ENCODE measurements at regions not wholly inside any gene's neighbourhood (a gene's known extent, or its start where the extent isn't known, plus 50 kb on each side); places are given as distances from the start of the nearest gene placed in this dataset.

DNA sequence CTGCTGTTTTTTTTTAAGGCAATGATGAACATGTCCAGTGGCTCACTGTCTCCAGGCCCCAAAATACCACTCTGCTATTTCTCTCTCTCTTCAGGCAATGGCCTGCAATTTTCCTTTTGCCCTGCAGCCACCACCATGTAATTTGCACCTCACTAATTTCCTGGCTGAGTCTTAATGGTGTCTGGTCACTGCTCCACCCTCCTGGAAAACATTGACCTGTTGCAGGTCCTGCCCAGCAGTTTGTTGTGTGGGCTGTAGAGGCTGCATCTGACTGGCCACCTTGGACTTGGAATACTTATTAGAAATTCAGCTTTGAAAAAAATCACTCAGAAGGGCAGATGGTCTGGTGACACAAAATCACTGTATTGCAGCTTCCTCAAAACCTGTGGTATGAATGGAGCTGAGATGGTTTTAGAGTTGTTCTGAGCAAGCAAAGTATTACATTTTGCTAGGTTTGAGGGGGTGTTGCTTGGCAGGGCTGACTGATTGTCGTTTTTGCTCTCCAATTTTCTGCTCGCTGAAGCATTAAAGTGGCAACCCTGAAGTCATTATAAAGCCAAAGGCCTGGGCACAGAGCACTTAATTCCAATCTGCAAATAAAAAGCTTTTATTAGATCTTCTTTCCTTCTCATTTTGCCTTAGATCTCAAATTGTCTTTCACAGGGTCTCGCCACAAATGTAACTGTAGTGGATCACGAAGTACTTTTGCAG lies 134.8 kb downstream of the TMEM174 start:
- H3K4me1 ChIP-seq = peaks cover 24% of the 10 kb centered on the region
- H3K27ac ChIP-seq = no peak overlapping the region
- intact Hi-C loops (cut with DNase I) = no loop called here
- H3K27me3 ChIP-seq = peaks cover 6% of the 10 kb centered on the region
- no peak overlapping the region for H3K4me3 ChIP-seq
- H3K36me3 ChIP-seq = no peaks in the 10 kb centered on the region
- no peak for DNase-seq (ENCODE audit: extremely low spot score in 2 of 2)
- H3K9me3 ChIP-seq = no peaks in the 10 kb centered on the region
- TF ChIP-seq, protein P1, sequence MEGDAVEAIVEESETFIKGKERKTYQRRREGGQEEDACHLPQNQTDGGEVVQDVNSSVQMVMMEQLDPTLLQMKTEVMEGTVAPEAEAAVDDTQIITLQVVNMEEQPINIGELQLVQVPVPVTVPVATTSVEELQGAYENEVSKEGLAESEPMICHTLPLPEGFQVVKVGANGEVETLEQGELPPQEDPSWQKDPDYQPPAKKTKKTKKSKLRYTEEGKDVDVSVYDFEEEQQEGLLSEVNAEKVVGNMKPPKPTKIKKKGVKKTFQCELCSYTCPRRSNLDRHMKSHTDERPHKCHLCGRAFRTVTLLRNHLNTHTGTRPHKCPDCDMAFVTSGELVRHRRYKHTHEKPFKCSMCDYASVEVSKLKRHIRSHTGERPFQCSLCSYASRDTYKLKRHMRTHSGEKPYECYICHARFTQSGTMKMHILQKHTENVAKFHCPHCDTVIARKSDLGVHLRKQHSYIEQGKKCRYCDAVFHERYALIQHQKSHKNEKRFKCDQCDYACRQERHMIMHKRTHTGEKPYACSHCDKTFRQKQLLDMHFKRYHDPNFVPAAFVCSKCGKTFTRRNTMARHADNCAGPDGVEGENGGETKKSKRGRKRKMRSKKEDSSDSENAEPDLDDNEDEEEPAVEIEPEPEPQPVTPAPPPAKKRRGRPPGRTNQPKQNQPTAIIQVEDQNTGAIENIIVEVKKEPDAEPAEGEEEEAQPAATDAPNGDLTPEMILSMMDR (IDR thresholded peaks at IDR 0.05) = no peak
- TF ChIP-seq POLR2A (IDR thresholded peaks at IDR 0.05) (no peak), POLR2AphosphoS5 (IDR thresholded peaks at IDR 0.05; ENCODE audit: insufficient read depth in 1 of 2, low read depth in 1 of 2) (no peak)

DNA sequence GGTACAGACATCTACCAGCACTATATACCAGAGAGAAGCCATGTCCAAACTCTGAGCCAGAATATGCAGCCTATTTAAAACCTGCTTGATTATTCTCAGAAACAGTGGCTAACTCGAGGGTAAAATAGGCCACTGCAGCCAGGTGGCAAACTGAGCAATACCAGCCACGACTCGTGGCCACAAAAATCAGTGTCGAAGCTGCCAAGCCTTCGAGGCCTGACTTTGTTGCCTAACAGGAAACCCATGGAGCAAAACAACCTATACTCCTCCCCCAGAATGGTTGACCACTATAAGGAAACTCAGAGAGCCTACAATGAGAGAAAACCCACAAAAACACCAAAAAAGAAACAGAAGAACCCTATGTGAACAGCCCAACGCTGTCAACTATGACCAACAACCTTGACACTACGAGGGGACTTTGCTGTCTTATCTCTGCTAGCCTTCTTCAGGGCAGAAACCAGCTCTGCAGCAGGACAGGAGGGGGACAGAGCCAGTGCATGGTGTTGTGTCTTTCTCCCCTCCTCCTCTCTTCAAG lies 133.8 kb downstream of the TMEM174 start:
- Histone ChIP-seq H3K27me3 (peaks cover 6% of the 10 kb centered on the region), H3K4me1 (peaks cover 18% of the 10 kb centered on the region), H3K27ac (no peak overlapping the region), H3K36me3 (no peaks in the 10 kb centered on the region), H3K9me3 (no peaks in the 10 kb centered on the region), H3K4me3 (no peak overlapping the region)
- intact Hi-C loops (cut with DNase I) = no loop called here
- TF ChIP-seq, protein P1 (IDR thresholded peaks at IDR 0.05) = no peak
- TF ChIP-seq POLR2A (IDR thresholded peaks at IDR 0.05) (no peak), POLR2AphosphoS5 (IDR thresholded peaks at IDR 0.05; ENCODE audit: insufficient read depth in 1 of 2, low read depth in 1 of 2) (no peak)
- no peak for DNase-seq (ENCODE audit: extremely low spot score in 2 of 2)

DNA sequence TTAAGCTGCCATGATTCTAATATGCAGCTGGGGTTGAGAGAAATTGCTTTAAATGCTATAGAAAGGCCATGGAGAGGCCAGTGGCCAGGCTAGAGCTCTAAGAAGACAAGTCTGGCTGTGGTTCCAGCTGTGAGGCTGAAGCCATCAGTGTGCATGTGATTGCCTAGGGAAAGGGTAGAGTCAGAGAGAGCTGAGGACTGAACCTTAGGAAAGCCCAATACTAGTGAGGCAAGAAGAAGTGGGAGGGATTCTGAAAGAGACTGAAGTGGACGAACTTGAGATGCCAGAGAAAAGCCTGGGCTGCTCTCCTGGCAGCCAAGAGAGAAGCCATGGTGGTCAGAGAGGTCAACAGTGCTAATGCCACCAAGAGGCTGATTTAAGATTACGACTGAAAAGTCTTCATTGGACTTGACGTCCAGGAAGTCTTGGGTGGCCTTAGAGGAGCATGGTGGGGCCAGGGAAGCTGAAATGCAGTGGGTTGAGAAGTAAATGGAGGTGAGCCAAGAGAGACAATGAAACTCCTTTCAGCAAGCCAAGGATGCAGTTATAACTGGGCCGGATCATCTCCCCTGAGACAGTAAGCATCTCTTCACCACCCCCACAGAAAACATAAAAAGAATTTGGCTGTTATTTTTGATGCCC lies 133.2 kb downstream of the TMEM174 start:
- Histone ChIP-seq H3K36me3 (no peaks in the 10 kb centered on the region), H3K9me3 (no peaks in the 10 kb centered on the region), H3K4me1 (peaks cover 12% of the 10 kb centered on the region), H3K27ac (no peak overlapping the region), H3K27me3 (peaks cover 6% of the 10 kb centered on the region), H3K4me3 (no peak overlapping the region)
- DNase-seq (ENCODE audit: extremely low spot score in 2 of 2) = no peak
- TF ChIP-seq POLR2A (IDR thresholded peaks at IDR 0.05) = no peak
- TF ChIP-seq, protein P1 (IDR thresholded peaks at IDR 0.05) = no peak
- TF ChIP-seq POLR2AphosphoS5 (IDR thresholded peaks at IDR 0.05; ENCODE audit: insufficient read depth in 1 of 2, low read depth in 1 of 2) = no peak
- intact Hi-C loops (cut with DNase I) = no loop called here

DNA sequence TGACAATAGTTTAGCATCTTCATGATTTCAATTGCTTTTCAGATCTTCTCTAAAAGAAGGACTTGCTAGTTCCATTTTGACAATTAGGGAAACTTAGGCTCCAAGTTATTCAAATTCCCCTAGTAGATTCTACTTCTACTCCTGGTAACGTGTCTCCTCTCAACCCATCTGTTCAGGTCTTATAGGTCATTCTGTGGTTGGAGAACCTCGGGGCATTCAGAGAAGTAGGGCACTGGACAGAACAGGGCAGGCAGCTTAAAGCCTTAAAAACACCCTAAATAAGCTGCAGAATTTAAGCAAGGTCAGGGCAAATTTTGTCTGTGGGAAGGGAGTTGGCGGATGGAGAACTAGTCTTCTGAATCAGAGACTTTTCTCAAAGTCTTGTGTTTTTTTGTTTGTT lies 132.4 kb downstream of the TMEM174 start:
- DNase-seq (ENCODE audit: extremely low spot score in 2 of 2) = no peak
- intact Hi-C loops (cut with DNase I) = no loop called here
- no peaks in the 10 kb centered on the region for H3K36me3 ChIP-seq
- peaks cover 9% of the 10 kb centered on the region for H3K4me1 ChIP-seq
- no peak overlapping the region for H3K4me3 ChIP-seq
- H3K27ac ChIP-seq = no peak overlapping the region
- TF ChIP-seq POLR2A (IDR thresholded peaks at IDR 0.05) (no peak), POLR2AphosphoS5 (IDR thresholded peaks at IDR 0.05; ENCODE audit: insufficient read depth in 1 of 2, low read depth in 1 of 2) (no peak)
- TF ChIP-seq, protein P1 (IDR thresholded peaks at IDR 0.05) = no peak
- H3K9me3 ChIP-seq = no peaks in the 10 kb centered on the region
- peaks cover 6% of the 10 kb centered on the region for H3K27me3 ChIP-seq

DNA sequence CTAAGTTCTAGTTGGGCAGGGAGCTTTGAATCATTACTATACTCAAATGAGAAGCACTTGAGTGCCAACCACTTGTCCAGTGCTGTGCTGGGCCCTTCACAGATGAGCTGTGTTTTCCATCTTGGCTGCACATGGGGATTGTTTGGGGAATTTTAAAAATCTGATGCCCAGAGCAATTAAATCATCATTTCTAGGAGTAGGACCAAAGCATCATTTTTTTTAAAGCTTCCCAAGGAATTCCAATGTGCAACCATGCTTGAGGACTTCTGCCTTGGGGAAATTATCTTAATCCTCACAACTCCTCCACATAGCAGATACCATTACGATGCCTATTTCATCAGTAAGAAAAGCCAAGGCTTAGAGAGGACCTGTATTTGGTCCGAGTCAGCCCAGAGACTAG lies 131.4 kb downstream of the TMEM174 start:
- TF ChIP-seq POLR2A (IDR thresholded peaks at IDR 0.05) (no peak), POLR2AphosphoS5 (IDR thresholded peaks at IDR 0.05; ENCODE audit: insufficient read depth in 1 of 2, low read depth in 1 of 2) (no peak)
- TF ChIP-seq, protein P1 (IDR thresholded peaks at IDR 0.05) = no peak
- Histone ChIP-seq H3K27me3 (peaks cover 6% of the 10 kb centered on the region), H3K4me3 (no peak overlapping the region), H3K36me3 (no peaks in the 10 kb centered on the region), H3K27ac (no peak overlapping the region), H3K9me3 (no peaks in the 10 kb centered on the region), H3K4me1 (peaks cover 15% of the 10 kb centered on the region)
- no peak for DNase-seq (ENCODE audit: extremely low spot score in 2 of 2)
- intact Hi-C loops (cut with DNase I) = loop anchor here (5.0 kb wide), 1 partner anchor 143 kb away; the partner anchor contains the start of gene FOXD1
